Adrenal gland (tissue), 9 donors: ENCODE measurements at regions not wholly inside any gene's neighbourhood (a gene's known extent, or its start where the extent isn't known, plus 50 kb on each side); places are given as distances from the start of the nearest gene placed in this dataset.
"Not testable (repeated sequence)": the region's sequence is repeated elsewhere in the genome, so short reads cannot be mapped to it uniquely, and the experiment has no call there.

Experiments
- DNase-seq, 7 donors: peaks; one replicate each; pipeline ENCODE4 v3.0.0-alpha.2; 2019 to 2020
- H3K27ac ChIP-seq, 5 donors: fragments of 200-600 bp; sonication (generic) in 4 of 5; 1 replicate in 3 of 5; 2 replicates in 2 of 5; pipeline versions ENCODE4 v1.5.1 to v1.8.0; 2016 to 2020; ENCODE audit warnings: mild to moderate bottlenecking in 1 of 5
- H3K27me3 ChIP-seq: fragments of 200-600 bp; 2 replicates; pipeline ENCODE4 v1.8.0; 2021
- H3K36me3 ChIP-seq, 2 donors: fragments of 200-600 bp; replicated peaks in 1 of 2; 1 replicate in 1 of 2; 2 replicates in 1 of 2; pipeline versions ENCODE4 v1.5.1 to v1.8.0; 2018 to 2022
- H3K4me1 ChIP-seq, 2 donors: fragments of 200-600 bp; replicated peaks in 1 of 2; 1 replicate in 1 of 2; 2 replicates in 1 of 2; pipeline versions ENCODE4 v1.5.1 to v1.8.0; 2018 to 2021
- H3K4me3 ChIP-seq, 4 donors: fragments of 200-600 bp; sonication (generic) in 3 of 4; one replicate each; pipeline ENCODE4 v1.5.1; 2016 to 2018
- H3K9me3 ChIP-seq, 3 donors: fragments of 200-600 bp; sonication (generic) in 1 of 3; replicated peaks in 1 of 3; 1 replicate in 2 of 3; 2 replicates in 1 of 3; pipeline versions ENCODE4 v1.5.1 to v1.8.0; 2016 to 2021
- POLR2A ChIP-seq, 2 donors: fragments of 450-650 bp; IDR thresholded peaks; one replicate each; pipeline ENCODE4 v1.6.1; 2017; ENCODE audit warnings: antibody characterized with exemption in 2 of 2, mild to moderate bottlenecking in 2 of 2, moderate library complexity in 1 of 2
- WGBS, 4 donors: extraction: QIAGEN DNeasy Blood & Tissue Kit in 2 of 4; methylation state at CpG; one replicate each; pipeline versions ENCODE4 v1.1.5 to v1.1.7; 2013 to 2017; 5-methylcytosine and 5-hydroxymethylcytosine counted together
- intact Hi-C, 2 donors: fragments of 100-400 bp; cut with DNase I; formaldehyde crosslinking; loops; one replicate each; pipeline versions ENCODE4 v1.14.1 to v1.15.0; 2022 to 2023
- TF ChIP-seq, protein P1 (sequence below), 6 experiments: fragments of 450-650 bp in 4 of 6; fragments of 200-600 bp in 2 of 6; sonication (generic) in 1 of 6; IDR thresholded peaks; 1 replicate in 5 of 6; 2 replicates in 1 of 6; pipeline versions ENCODE4 v1.5.1 to v1.8.0; 2016 to 2021; ENCODE audit warnings: antibody characterized with exemption in 6 of 6, mild to moderate bottlenecking in 2 of 6, moderate library complexity in 1 of 6
- donor health status: healthy with polysubstance abuse.
- donor health status: Bipolar disorder and iron deficiency.
- donor health status: DM: yes; HTN: yes; CAD: no.
- donor health status: DM: no; HTN: no; CAD: no.
- donor health status: DM: no; HTN: no; CAD: no.

DNA sequence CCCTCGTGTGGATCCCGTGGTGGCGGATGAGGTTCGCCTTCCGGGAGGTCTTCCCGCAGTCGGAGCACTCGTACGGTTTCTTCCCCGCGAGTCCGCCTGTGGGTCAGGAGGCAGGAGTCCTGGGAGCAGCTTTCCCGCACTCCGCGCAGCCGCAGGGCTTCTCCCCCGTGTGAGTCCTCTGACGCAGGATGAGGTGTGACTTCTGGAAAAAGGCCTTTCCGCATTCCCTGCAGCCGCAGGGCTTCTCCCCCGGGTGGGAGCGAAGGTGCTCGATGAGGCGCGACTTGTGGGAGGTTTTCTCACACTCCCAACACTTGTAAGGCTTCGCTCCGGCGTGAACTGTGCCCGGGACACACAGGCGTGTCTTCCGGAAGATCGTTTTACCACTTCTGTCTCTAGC lies 68.8 kb upstream of the WIPI2 start:
- H3K27me3 ChIP-seq, intact Hi-C loops, H3K27ac ChIP-seq, H3K9me3 ChIP-seq, DNase-seq, H3K36me3 ChIP-seq, H3K4me1 ChIP-seq, H3K4me3 ChIP-seq: not testable (repeated sequence)
- 82 to 89% (median 86%) methylated on average over 8 to 20 of the region's 32 CpGs; no CpG with 5 or more reads in 1 of the 4 donors for WGBS, 4 donors

DNA sequence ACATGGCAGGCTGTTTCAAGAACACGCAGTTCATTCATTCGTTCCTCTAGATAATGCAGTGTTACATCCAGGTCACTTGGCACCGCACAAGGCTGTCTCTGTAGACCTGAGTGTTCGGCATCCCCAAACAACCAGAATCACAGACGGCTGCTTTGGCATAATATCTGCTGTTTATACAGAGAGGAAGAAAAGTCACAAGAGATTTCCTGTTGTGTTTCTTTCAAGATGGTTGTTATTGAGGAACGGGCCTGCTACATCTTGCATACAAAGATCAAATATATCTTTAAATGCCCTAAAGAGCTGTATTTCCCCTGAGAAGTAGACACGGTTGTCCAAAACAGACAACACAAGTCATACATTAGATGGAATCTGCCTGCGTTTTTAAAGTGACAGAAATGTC lies 58.8 kb upstream of the WIPI2 start:
- H3K4me3 ChIP-seq, H3K36me3 ChIP-seq, H3K27ac ChIP-seq, H3K27me3 ChIP-seq, DNase-seq, H3K9me3 ChIP-seq, intact Hi-C loops, H3K4me1 ChIP-seq: not testable (repeated sequence)
- WGBS, 4 donors, result 43 to 72% (median 56%) methylated on average over 3 to 8 of the region's 8 CpGs

DNA sequence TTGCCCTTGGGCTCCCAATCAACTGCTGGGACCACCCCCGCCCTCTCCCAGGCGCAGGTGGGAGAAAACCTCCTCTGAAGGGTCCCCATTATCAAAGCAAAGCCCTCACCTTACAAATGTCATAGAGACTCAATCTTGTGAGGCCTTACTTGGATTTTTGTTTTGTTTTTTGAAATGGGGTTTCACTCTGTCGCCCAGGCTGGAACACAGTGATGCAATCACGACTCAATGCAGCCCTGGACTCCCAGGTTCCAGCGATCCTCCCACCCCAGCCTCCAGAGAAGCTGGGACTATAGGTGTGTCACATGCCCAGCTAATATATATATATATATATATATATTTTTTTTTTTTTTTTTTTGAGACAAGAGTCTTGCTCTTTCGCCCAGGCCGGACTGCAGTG lies 57.5 kb upstream of the WIPI2 start:
- intact Hi-C loops, result no loop called here
- Histone ChIP-seq H3K36me3 (no peaks in the 10 kb centered on the region), H3K4me3 (no peak overlapping the region), H3K27me3 (no peaks in the 10 kb centered on the region), H3K27ac (no peak overlapping the region), H3K4me1 (no peaks in the 10 kb centered on the region), H3K9me3 (no peaks in the 10 kb centered on the region)
- TF ChIP-seq POLR2A (IDR thresholded peaks at IDR 0.05), result no peak
- TF ChIP-seq, protein P1, sequence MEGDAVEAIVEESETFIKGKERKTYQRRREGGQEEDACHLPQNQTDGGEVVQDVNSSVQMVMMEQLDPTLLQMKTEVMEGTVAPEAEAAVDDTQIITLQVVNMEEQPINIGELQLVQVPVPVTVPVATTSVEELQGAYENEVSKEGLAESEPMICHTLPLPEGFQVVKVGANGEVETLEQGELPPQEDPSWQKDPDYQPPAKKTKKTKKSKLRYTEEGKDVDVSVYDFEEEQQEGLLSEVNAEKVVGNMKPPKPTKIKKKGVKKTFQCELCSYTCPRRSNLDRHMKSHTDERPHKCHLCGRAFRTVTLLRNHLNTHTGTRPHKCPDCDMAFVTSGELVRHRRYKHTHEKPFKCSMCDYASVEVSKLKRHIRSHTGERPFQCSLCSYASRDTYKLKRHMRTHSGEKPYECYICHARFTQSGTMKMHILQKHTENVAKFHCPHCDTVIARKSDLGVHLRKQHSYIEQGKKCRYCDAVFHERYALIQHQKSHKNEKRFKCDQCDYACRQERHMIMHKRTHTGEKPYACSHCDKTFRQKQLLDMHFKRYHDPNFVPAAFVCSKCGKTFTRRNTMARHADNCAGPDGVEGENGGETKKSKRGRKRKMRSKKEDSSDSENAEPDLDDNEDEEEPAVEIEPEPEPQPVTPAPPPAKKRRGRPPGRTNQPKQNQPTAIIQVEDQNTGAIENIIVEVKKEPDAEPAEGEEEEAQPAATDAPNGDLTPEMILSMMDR (IDR thresholded peaks at IDR 0.05), result no peak
- no peak for DNase-seq
- WGBS, 4 donors, result 60 to 88% (median 82%) methylated on average over 5 to 7 of the region's 7 CpGs

DNA sequence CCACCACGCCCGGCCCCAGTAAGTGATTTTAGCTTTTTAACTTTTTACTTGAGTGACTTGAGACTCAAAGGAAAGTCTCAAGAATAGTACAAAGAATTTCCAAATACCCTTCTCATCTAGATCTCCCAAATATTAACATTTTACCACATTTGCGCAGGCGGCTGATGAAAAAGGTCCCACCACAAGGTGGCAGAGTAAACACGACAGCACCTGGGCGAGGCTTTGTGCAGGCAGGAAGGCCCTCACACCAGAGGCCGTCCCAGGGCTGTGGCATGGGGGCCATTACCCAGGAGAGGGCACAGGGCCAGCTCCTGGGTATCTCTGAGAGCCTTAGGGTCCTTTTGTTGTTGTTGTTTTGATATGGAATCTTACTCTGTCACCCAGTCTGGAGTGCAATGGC lies 50.0 kb upstream of the WIPI2 start:
- Histone ChIP-seq H3K36me3 (no peaks in the 10 kb centered on the region), H3K4me1 (no peaks in the 10 kb centered on the region), H3K4me3 (no peak overlapping the region), H3K9me3 (no peaks in the 10 kb centered on the region), H3K27ac (no peak overlapping the region), H3K27me3 (no peaks in the 10 kb centered on the region)
- intact Hi-C loops, result no loop called here
- DNase-seq, result peak in 5 of 7 donors; percentile 20 to 74 (median 33)
- 47 to 85% (median 61%) methylated on average over 4 to 7 of the region's 7 CpGs for WGBS, 4 donors
- TF ChIP-seq POLR2A (IDR thresholded peaks at IDR 0.05), result no peak
- TF ChIP-seq, protein P1 (IDR thresholded peaks at IDR 0.05), result peak in 5 of 6 experiments; percentile 19 to 47 (median 32)
